Suprapubic skin (tissue), 4 donors: ENCODE measurements at regions not wholly inside any gene's neighbourhood (a gene's known extent, or its start where the extent isn't known, plus 50 kb on each side); places are given as distances from the start of the nearest gene placed in this dataset.

Experiments used
- DNase-seq, 2 donors: peaks; one replicate each; pipeline ENCODE4 v3.0.0-alpha.2; 2019; ENCODE audit warnings: low spot score in 2 of 2
- H3K27ac ChIP-seq: fragments of 200-600 bp; sonication (generic); one replicate; pipeline ENCODE4 v1.5.1; 2019
- H3K27me3 ChIP-seq: fragments of 200-600 bp; sonication (generic); one replicate; pipeline ENCODE4 v1.5.1; 2019
- H3K36me3 ChIP-seq: fragments of 200-600 bp; sonication (generic); one replicate; pipeline ENCODE4 v1.5.1; 2019
- H3K4me1 ChIP-seq: fragments of 200-600 bp; sonication (generic); one replicate; pipeline ENCODE4 v1.5.1; 2019
- H3K4me3 ChIP-seq: fragments of 200-600 bp; sonication (generic); one replicate; pipeline ENCODE4 v1.5.1; 2019; ENCODE audit warnings: mild to moderate bottlenecking
- H3K9me3 ChIP-seq: fragments of 200-600 bp; sonication (generic); one replicate; pipeline ENCODE4 v1.5.1; 2019
- EP300 ChIP-seq: sonication (generic); formaldehyde crosslinking; IDR thresholded peaks from one replicate; pipeline ENCODE4 v1.6.1; 2017; ENCODE audit warnings: antibody characterized with exemption
- POLR2A ChIP-seq, 2 donors: fragments of 450-650 bp; IDR thresholded peaks; one replicate each; pipeline ENCODE4 v1.6.1; 2017; ENCODE audit warnings: antibody characterized with exemption in 2 of 2, mild to moderate bottlenecking in 2 of 2, moderate library complexity in 2 of 2
- POLR2AphosphoS5 ChIP-seq, 3 donors: sonication (generic); formaldehyde crosslinking; IDR thresholded peaks; one replicate each; pipeline ENCODE4 v1.6.1; 2017; ENCODE audit warnings: antibody characterized with exemption in 3 of 3
- WGBS: methylation state at CpG from one replicate; pipeline ENCODE4 v1.1.5; 2018; 5-methylcytosine and 5-hydroxymethylcytosine counted together
- TF ChIP-seq, protein P1 (sequence below), 2 donors: fragments of 200-600 bp in 1 of 2; fragments of 450-650 bp in 1 of 2; sonication (generic) in 1 of 2; IDR thresholded peaks; one replicate each; pipeline ENCODE4 v1.5.1; 2016 to 2019; ENCODE audit warnings: antibody characterized with exemption in 2 of 2, mild to moderate bottlenecking in 1 of 2, moderate library complexity in 1 of 2

DNA sequence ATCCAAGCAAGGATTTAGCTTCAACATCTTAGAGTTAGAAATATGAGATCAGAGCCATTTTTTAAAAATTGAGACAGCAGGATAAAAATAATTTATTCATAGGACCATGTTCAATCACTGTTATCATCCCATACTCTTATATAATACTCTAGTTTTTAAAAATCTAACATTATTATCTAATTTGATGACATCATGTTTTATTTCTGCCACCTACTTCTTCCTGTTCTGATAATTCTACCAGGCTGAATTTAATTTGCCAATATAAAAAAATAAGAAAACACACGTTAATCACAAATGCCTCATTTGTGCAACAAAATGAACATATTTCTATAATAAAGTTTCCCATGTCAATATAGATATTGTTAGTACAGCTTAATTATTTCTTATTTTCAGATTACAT lies 621.7 kb downstream of the KCNJ3 start:
- WGBS, result 55% methylated on average over 1 of the region's 1 CpG
- Histone ChIP-seq H3K36me3 (no peaks in the 10 kb centered on the region), H3K9me3 (no peaks in the 10 kb centered on the region), H3K4me3 (no peak overlapping the region), H3K27me3 (no peaks in the 10 kb centered on the region), H3K4me1 (no peaks in the 10 kb centered on the region), H3K27ac (no peak overlapping the region)
- TF ChIP-seq POLR2AphosphoS5 (IDR thresholded peaks at IDR 0.05) (no peak), POLR2A (IDR thresholded peaks at IDR 0.05) (no peak), EP300 (no peak)
- TF ChIP-seq, protein P1, sequence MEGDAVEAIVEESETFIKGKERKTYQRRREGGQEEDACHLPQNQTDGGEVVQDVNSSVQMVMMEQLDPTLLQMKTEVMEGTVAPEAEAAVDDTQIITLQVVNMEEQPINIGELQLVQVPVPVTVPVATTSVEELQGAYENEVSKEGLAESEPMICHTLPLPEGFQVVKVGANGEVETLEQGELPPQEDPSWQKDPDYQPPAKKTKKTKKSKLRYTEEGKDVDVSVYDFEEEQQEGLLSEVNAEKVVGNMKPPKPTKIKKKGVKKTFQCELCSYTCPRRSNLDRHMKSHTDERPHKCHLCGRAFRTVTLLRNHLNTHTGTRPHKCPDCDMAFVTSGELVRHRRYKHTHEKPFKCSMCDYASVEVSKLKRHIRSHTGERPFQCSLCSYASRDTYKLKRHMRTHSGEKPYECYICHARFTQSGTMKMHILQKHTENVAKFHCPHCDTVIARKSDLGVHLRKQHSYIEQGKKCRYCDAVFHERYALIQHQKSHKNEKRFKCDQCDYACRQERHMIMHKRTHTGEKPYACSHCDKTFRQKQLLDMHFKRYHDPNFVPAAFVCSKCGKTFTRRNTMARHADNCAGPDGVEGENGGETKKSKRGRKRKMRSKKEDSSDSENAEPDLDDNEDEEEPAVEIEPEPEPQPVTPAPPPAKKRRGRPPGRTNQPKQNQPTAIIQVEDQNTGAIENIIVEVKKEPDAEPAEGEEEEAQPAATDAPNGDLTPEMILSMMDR (IDR thresholded peaks at IDR 0.05), result no peak
- DNase-seq, result no peak

DNA sequence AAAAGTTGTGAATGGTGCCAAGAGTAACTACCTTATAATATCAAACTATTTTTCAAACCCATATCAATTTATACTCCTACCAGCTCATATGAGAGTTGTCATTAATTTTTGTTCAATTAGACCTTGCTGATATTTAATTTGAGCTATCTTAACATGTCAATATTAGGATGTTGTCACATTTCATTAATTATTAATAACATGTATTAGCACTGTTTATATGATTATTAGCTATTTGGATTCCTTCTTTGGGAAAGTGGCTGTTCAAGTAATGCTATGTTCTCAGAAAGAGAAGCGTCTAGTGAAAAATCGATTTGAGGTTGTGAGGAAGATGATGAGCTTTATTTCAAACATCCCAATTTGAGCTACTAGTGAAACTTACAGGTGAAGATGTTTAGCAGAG lies 620.2 kb downstream of the KCNJ3 start:
- H3K27ac ChIP-seq, result no peak overlapping the region
- no peak overlapping the region for H3K4me3 ChIP-seq
- 84% methylated on average over 2 of the region's 2 CpGs for WGBS
- DNase-seq, result no peak
- no peaks in the 10 kb centered on the region for H3K4me1 ChIP-seq
- no peaks in the 10 kb centered on the region for H3K9me3 ChIP-seq
- TF ChIP-seq POLR2A (IDR thresholded peaks at IDR 0.05) (no peak), EP300 (no peak), POLR2AphosphoS5 (IDR thresholded peaks at IDR 0.05) (no peak)
- TF ChIP-seq, protein P1 (IDR thresholded peaks at IDR 0.05), result no peak
- H3K36me3 ChIP-seq, result no peaks in the 10 kb centered on the region
- H3K27me3 ChIP-seq, result no peaks in the 10 kb centered on the region

GRCh38 chr2:155315768-155316167 lies 617.3 kb downstream of the KCNJ3 start:
- Histone ChIP-seq H3K4me3 (no peak overlapping the region), H3K36me3 (no peaks in the 10 kb centered on the region), H3K9me3 (no peaks in the 10 kb centered on the region), H3K4me1 (no peaks in the 10 kb centered on the region), H3K27ac (no peak overlapping the region), H3K27me3 (no peaks in the 10 kb centered on the region)
- TF ChIP-seq POLR2AphosphoS5 (IDR thresholded peaks at IDR 0.05), result no peak
- no peak for TF ChIP-seq POLR2A (IDR thresholded peaks at IDR 0.05)
- TF ChIP-seq, protein P1 (IDR thresholded peaks at IDR 0.05), result no peak
- TF ChIP-seq EP300, result no peak
- 88% methylated on average over 2 of the region's 2 CpGs for WGBS
- DNase-seq, result no peak

DNA sequence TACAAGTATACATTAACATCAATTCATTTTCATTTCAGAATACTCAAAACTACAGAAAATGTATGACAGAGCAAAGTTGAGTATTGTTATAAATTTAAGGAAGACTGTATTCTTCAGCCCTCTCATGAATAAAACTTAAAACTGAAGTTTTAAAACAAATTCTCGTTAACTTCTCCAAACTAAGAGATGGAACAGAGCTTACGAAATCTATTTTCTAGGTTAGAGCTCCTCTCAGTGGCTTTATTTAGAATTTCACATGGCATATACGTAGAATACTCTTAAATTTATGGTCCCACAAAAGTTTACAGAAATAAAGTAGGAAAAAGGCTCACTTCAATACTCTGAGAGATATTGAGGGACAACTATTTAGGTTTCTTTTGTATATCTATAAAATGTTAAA lies 612.1 kb downstream of the KCNJ3 start:
- no peak for DNase-seq
- H3K4me3 ChIP-seq, result no peak overlapping the region
- TF ChIP-seq POLR2AphosphoS5 (IDR thresholded peaks at IDR 0.05), result no peak
- TF ChIP-seq POLR2A (IDR thresholded peaks at IDR 0.05), result no peak
- TF ChIP-seq, protein P1 (IDR thresholded peaks at IDR 0.05), result peak in 1 of 2 donors; percentile 9
- TF ChIP-seq EP300, result no peak

DNA sequence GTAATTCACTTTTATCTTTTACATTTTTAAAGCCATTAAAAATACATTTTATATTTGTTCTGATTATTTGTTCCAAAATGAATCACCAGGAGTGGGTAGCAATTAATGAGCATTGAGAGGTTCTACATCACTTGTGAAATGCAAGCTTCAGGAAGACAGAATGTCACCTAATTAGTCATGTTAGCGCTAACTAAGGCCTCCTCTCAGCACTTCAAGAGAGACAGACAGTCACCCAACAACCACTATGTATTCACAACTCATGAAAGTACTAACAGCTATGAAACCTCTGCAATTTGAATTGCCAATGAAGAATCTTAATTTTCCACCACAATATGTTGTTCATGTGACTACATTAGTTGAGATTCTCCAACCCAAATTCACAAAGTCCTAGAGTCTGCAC lies 611.0 kb downstream of the KCNJ3 start:
- H3K27ac ChIP-seq, result no peak overlapping the region
- no peaks in the 10 kb centered on the region for H3K4me1 ChIP-seq
- TF ChIP-seq POLR2A (IDR thresholded peaks at IDR 0.05) (no peak), POLR2AphosphoS5 (IDR thresholded peaks at IDR 0.05) (no peak), EP300 (no peak)
- TF ChIP-seq, protein P1 (IDR thresholded peaks at IDR 0.05), result no peak
- 79% methylated on average over 1 of the region's 1 CpG for WGBS
- no peak overlapping the region for H3K4me3 ChIP-seq
- no peak for DNase-seq
- no peaks in the 10 kb centered on the region for H3K36me3 ChIP-seq
- H3K27me3 ChIP-seq, result no peaks in the 10 kb centered on the region
- H3K9me3 ChIP-seq, result no peaks in the 10 kb centered on the region

More for the DNA sequence above, 612.1 kb downstream of the KCNJ3 start:
- H3K4me1 ChIP-seq, result no peaks in the 10 kb centered on the region
- no peak overlapping the region for H3K27ac ChIP-seq
- H3K27me3 ChIP-seq, result no peaks in the 10 kb centered on the region
- H3K36me3 ChIP-seq, result no peaks in the 10 kb centered on the region
- WGBS, result 9% methylated on average over 3 of the region's 3 CpGs
- no peaks in the 10 kb centered on the region for H3K9me3 ChIP-seq
